Ovary (tissue), 7 donors: ENCODE measurements at regions not wholly inside any gene's neighbourhood (a gene's known extent, or its start where the extent isn't known, plus 50 kb on each side); places are given as distances from the start of the nearest gene placed in this dataset.
A peak's percentile ranks its signal among the peaks of the same experiment; 100 is the strongest.

Experiments
- DNase-seq, 5 donors: peaks; one replicate each; pipeline ENCODE4 v3.0.0-alpha.2; 2019 to 2020
- H3K27ac ChIP-seq, 2 donors: fragments of 200-600 bp; one replicate each; pipeline versions ENCODE4 v1.5.1 to v1.8.0; 2019 to 2022
- H3K27me3 ChIP-seq: fragments of 200-600 bp; one replicate; pipeline ENCODE4 v1.8.0; 2022
- H3K36me3 ChIP-seq: fragments of 200-600 bp; sonication (generic); one replicate; pipeline ENCODE4 v1.5.1; 2019
- H3K4me1 ChIP-seq: one replicate; pipeline ENCODE4 v1.8.1; 2013; ENCODE audit warnings: mild to moderate bottlenecking, moderate library complexity; ENCODE audit not compliant: insufficient read depth
- H3K4me3 ChIP-seq: fragments of 200-600 bp; sonication (generic); one replicate; pipeline ENCODE4 v1.5.1; 2017
- H3K9me3 ChIP-seq, 2 donors: fragments of 200-600 bp in 1 of 2; sonication (generic) in 1 of 2; one replicate each; pipeline versions ENCODE4 v1.5.1 to v1.8.1; 2013 to 2019; ENCODE audit warnings: mild to moderate bottlenecking in 1 of 2, moderate library complexity in 1 of 2
- CTCF ChIP-seq, 3 donors: fragments of 450-650 bp in 2 of 3; fragments of 200-600 bp in 1 of 3; IDR thresholded peaks; one replicate each; pipeline versions ENCODE4 v1.5.1 to v1.8.0; 2016 to 2022; ENCODE audit warnings: antibody characterized with exemption in 3 of 3, mild to moderate bottlenecking in 1 of 3
- EP300 ChIP-seq: sonication (generic); formaldehyde crosslinking; IDR thresholded peaks from one replicate; pipeline ENCODE4 v1.6.1; 2017; ENCODE audit warnings: antibody characterized with exemption
- POLR2A ChIP-seq: fragments of 450-650 bp; IDR thresholded peaks from one replicate; pipeline ENCODE4 v1.6.1; 2017; ENCODE audit warnings: antibody characterized with exemption, mild to moderate bottlenecking, moderate library complexity
- WGBS, 3 donors: extraction: QIAGEN DNeasy Blood & Tissue Kit in 1 of 3; methylation state at CpG; one replicate each; pipeline versions ENCODE4 v1.1.5 to v1.1.7; 2013 to 2017; 5-methylcytosine and 5-hydroxymethylcytosine counted together
- intact Hi-C, 4 donors: fragments of 100-400 bp; cut with DNase I; formaldehyde crosslinking; loops; one replicate each; pipeline versions ENCODE4 v1.11.0 to v1.15.1; 2022 to 2023
- donor health status: DM: no; HTN: no; CAD: no; lungs with moderate emphysema.
- donor health status: DM: no; HTN: no; CAD: no.
- donor health status: Bipolar disorder and iron deficiency.
- donor health status: DM: no; HTN: no; CAD: no.
- donor health status: DM: yes; HTN: yes; CAD: no.

- Histone ChIP-seq H3K9me3 (no peaks in the 10 kb centered on the region), H3K4me3 (no peak overlapping the region), H3K27me3 (no peaks in the 10 kb centered on the region), H3K36me3 (no peaks in the 10 kb centered on the region), H3K4me1 (peaks cover 29% of the 10 kb centered on the region), H3K27ac (peak overlapping the region in 1 of 2 donors; percentile 45)
- WGBS, 3 donors: 71 to 80% (median 73%) methylated on average over 32 of the region's 32 CpGs
- DNase-seq: peak in 3 of 5 donors; percentile 46 to 56 (median 52)
- TF ChIP-seq EP300: no peak
- no peak for TF ChIP-seq POLR2A
- no peak for TF ChIP-seq CTCF (IDR thresholded peaks at IDR 0.05)
- intact Hi-C loops: no loop called here
Measured at GRCh38 chr10:124152139-124153022, 59.0 kb upstream of the CHST15 start.

GRCh38 chr10:124151466-124152095 lies 58.2 kb upstream of the CHST15 start:
- WGBS, 3 donors: 93 to 98% (median 96%) methylated on average over 11 of the region's 11 CpGs
- Histone ChIP-seq H3K4me1 (peaks cover 22% of the 10 kb centered on the region), H3K27me3 (no peaks in the 10 kb centered on the region), H3K27ac (peak overlapping the region in 1 of 2 donors; percentile 10), H3K9me3 (no peaks in the 10 kb centered on the region), H3K4me3 (no peak overlapping the region), H3K36me3 (no peaks in the 10 kb centered on the region)
- intact Hi-C loops: no loop called here
- no peak for DNase-seq
- no peak for TF ChIP-seq CTCF (IDR thresholded peaks at IDR 0.05)
- no peak for TF ChIP-seq POLR2A
- TF ChIP-seq EP300: no peak

GRCh38 chr10:124150807-124151417 lies 57.5 kb upstream of the CHST15 start:
- H3K27me3 ChIP-seq: no peaks in the 10 kb centered on the region
- no peak for TF ChIP-seq EP300
- TF ChIP-seq POLR2A: no peak
- no peak for TF ChIP-seq CTCF (IDR thresholded peaks at IDR 0.05)
- H3K4me3 ChIP-seq: no peak overlapping the region
- no peak overlapping the region for H3K27ac ChIP-seq
- WGBS, 3 donors: 90 to 97% (median 96%) methylated on average over 13 of the region's 13 CpGs
- H3K9me3 ChIP-seq: no peaks in the 10 kb centered on the region
- intact Hi-C loops: no loop called here
- no peaks in the 10 kb centered on the region for H3K36me3 ChIP-seq
- peaks cover 17% of the 10 kb centered on the region for H3K4me1 ChIP-seq
- peak in 1 of 5 donors; percentile 21 for DNase-seq

- H3K27me3 ChIP-seq: no peaks in the 10 kb centered on the region
- no peak overlapping the region for H3K4me3 ChIP-seq
- no peak for TF ChIP-seq POLR2A
- TF ChIP-seq EP300: no peak
- TF ChIP-seq CTCF (IDR thresholded peaks at IDR 0.05): no peak
- H3K4me1 ChIP-seq: peaks cover 14% of the 10 kb centered on the region
- H3K27ac ChIP-seq: peak overlapping the region in 1 of 2 donors; percentile 41
- intact Hi-C loops: no loop called here
- no peak for DNase-seq
- 83 to 84% (median 83%) methylated on average over 7 of the region's 7 CpGs for WGBS, 3 donors
- no peaks in the 10 kb centered on the region for H3K9me3 ChIP-seq
- H3K36me3 ChIP-seq: no peaks in the 10 kb centered on the region
Measured at GRCh38 chr10:124150189-124150806, 56.9 kb upstream of the CHST15 start.
